ENCODE measurements at regions not wholly inside any gene's neighbourhood (a gene's known extent, or its start where the extent isn't known, plus 50 kb on each side); places are given as distances from the start of the nearest gene placed in this dataset.

DNA sequence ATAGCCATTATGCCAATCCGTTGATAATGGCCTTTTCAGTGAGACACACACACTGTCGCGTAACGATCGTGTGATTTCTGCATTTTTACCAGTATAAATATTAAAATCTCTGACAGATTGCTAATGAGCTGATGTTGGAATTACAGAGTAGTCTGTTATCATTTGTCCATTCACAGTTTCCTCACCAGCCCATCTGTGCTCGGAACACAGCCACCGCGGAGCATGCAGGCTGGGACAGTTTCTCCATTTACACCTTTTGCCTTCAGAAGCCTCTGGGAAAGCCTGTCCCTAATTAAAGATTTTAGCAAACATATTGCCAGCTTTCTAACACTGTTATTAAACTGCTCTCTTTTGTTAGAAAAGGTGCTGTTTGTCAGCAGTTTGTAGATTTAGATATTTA is 82.2 kb upstream of the BARHL2 start:
- no peaks in the 10 kb centered on the region for H3K36me3 ChIP-seq (replicated peaks; ENCODE audit: insufficient read depth, low read depth)
- WGBS (ENCODE audit: low lambda C conversion rate, missing lambda C conversion rate): 87% methylated on average over 8 of the region's 8 CpGs
- H3K4me1 ChIP-seq (ENCODE audit: insufficient read depth): no peaks in the 10 kb centered on the region
- no peak overlapping the region for H3K4me2 ChIP-seq
- H4K20me1 ChIP-seq (ENCODE audit: insufficient read depth, poor library complexity, severe bottlenecking): no peaks in the 10 kb centered on the region
- no peaks in the 10 kb centered on the region for H3K9me2 ChIP-seq (replicated peaks; ENCODE audit: insufficient read depth)
- H3K9me3 ChIP-seq (ENCODE audit: low read depth): no peaks in the 10 kb centered on the region
- DNase-seq (ENCODE audit: low spot score): no peak
- no peak overlapping the region for H3K27ac ChIP-seq
- peaks cover 11% of the 10 kb centered on the region for H3K27me3 ChIP-seq
- H2AFZ ChIP-seq: no peak overlapping the region
- TF ChIP-seq EZH2 (IDR thresholded peaks at IDR 0.05; ENCODE audit: borderline replicate concordance): no peak
- no peak for TF ChIP-seq EZH2phosphoT487 (IDR thresholded peaks at IDR 0.05; ENCODE audit: low read depth, severe bottlenecking, unreplicated experiment)
- TF ChIP-seq, protein P1, sequence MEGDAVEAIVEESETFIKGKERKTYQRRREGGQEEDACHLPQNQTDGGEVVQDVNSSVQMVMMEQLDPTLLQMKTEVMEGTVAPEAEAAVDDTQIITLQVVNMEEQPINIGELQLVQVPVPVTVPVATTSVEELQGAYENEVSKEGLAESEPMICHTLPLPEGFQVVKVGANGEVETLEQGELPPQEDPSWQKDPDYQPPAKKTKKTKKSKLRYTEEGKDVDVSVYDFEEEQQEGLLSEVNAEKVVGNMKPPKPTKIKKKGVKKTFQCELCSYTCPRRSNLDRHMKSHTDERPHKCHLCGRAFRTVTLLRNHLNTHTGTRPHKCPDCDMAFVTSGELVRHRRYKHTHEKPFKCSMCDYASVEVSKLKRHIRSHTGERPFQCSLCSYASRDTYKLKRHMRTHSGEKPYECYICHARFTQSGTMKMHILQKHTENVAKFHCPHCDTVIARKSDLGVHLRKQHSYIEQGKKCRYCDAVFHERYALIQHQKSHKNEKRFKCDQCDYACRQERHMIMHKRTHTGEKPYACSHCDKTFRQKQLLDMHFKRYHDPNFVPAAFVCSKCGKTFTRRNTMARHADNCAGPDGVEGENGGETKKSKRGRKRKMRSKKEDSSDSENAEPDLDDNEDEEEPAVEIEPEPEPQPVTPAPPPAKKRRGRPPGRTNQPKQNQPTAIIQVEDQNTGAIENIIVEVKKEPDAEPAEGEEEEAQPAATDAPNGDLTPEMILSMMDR (IDR thresholded peaks at IDR 0.05; ENCODE audit: poor library complexity): no peak
- H3K79me2 ChIP-seq: no peaks in the 10 kb centered on the region
- no peak overlapping the region for H3K4me3 ChIP-seq

DNA sequence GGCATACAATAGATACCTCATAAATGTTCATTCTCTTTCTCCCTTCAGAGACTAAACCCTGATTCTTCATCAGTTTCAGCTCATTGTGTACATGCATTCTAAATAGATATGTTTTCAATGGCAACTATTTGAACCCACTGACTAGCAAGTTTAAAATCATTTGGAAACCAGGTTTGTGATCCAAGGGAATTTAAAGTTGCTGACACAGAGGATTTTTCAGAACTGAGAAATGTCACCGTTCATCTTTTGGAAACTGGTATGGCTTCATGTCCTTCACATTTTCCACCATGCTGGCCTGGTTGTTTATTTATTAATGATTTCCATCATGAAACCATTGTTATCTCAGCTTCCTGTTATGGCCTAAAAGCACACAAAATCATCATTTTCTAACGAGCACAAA is 81.8 kb upstream of the BARHL2 start:
- Histone ChIP-seq H3K36me3 (replicated peaks; ENCODE audit: insufficient read depth, low read depth) (no peaks in the 10 kb centered on the region), H3K27ac (no peak overlapping the region), H3K4me2 (no peak overlapping the region), H4K20me1 (ENCODE audit: insufficient read depth, poor library complexity, severe bottlenecking) (no peaks in the 10 kb centered on the region), H2AFZ (no peak overlapping the region), H3K27me3 (peaks cover 11% of the 10 kb centered on the region), H3K9me3 (ENCODE audit: low read depth) (no peaks in the 10 kb centered on the region), H3K9me2 (replicated peaks; ENCODE audit: insufficient read depth) (no peaks in the 10 kb centered on the region), H3K4me1 (ENCODE audit: insufficient read depth) (no peaks in the 10 kb centered on the region), H3K4me3 (no peak overlapping the region), H3K79me2 (no peaks in the 10 kb centered on the region)
- 89% methylated on average over 2 of the region's 2 CpGs for WGBS (ENCODE audit: low lambda C conversion rate, missing lambda C conversion rate)
- DNase-seq (ENCODE audit: low spot score): no peak
- no peak for TF ChIP-seq EZH2 (IDR thresholded peaks at IDR 0.05; ENCODE audit: borderline replicate concordance)

DNA sequence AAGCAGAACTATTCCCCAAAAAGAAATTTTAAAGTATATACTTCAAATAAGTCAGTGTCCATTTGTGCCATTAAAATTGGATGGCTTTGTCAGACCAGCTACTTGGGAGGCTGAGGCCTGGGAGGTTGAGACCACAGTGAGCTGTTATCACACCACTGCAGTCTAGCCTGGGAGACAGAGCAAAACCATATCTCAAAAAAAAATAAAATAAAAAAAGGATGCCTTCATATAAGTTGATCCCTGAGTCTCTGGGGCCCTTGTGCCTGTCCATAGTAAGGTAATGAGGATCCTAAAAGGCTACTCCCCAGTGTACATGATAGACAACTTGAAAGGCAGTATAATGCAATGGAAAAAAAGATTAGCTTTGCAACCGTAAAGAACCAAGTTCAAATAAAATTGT is 81.2 kb upstream of the BARHL2 start:
- Histone ChIP-seq H4K20me1 (ENCODE audit: insufficient read depth, poor library complexity, severe bottlenecking) (no peaks in the 10 kb centered on the region), H3K9me2 (replicated peaks; ENCODE audit: insufficient read depth) (no peaks in the 10 kb centered on the region), H3K36me3 (replicated peaks; ENCODE audit: insufficient read depth, low read depth) (no peaks in the 10 kb centered on the region), H3K4me2 (no peak overlapping the region), H3K27ac (no peak overlapping the region), H2AFZ (no peak overlapping the region), H3K4me3 (no peak overlapping the region), H3K4me1 (ENCODE audit: insufficient read depth) (no peaks in the 10 kb centered on the region), H3K79me2 (no peaks in the 10 kb centered on the region), H3K27me3 (peaks cover 14% of the 10 kb centered on the region), H3K9me3 (ENCODE audit: low read depth) (no peaks in the 10 kb centered on the region)
- WGBS (ENCODE audit: low lambda C conversion rate, missing lambda C conversion rate): 91% methylated on average over 1 of the region's 1 CpG
- no peak for TF ChIP-seq EZH2 (IDR thresholded peaks at IDR 0.05; ENCODE audit: borderline replicate concordance)
- TF ChIP-seq, protein P1 (IDR thresholded peaks at IDR 0.05; ENCODE audit: poor library complexity): no peak
- TF ChIP-seq EZH2phosphoT487 (IDR thresholded peaks at IDR 0.05; ENCODE audit: low read depth, severe bottlenecking, unreplicated experiment): no peak
- no peak for DNase-seq (ENCODE audit: low spot score)

DNA sequence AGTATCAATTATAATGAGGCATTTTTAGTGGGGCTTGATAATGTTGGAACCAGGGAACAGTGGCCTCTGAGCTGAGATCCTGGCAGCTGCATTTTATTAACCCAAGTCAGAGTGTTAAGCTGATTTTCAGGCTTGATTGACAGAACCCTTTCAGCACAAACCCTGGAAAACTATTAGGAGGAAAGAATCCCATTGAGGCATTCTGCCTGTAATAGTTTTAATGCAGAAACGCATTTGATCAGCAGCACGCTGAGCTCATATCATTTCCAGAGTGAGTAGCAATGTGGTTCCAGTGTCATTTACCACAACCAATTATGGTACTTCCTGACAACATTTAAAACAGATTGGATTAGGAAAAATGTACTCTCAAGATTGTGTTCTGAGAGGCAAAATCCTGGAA is 78.3 kb upstream of the BARHL2 start:
- no peaks in the 10 kb centered on the region for H4K20me1 ChIP-seq (ENCODE audit: insufficient read depth, poor library complexity, severe bottlenecking)
- H3K4me2 ChIP-seq: no peak overlapping the region
- no peaks in the 10 kb centered on the region for H3K36me3 ChIP-seq (replicated peaks; ENCODE audit: insufficient read depth, low read depth)
- no peak overlapping the region for H3K27ac ChIP-seq
- H3K4me1 ChIP-seq (ENCODE audit: insufficient read depth): no peaks in the 10 kb centered on the region
- no peak overlapping the region for H3K4me3 ChIP-seq
- 57% methylated on average over 2 of the region's 2 CpGs for WGBS (ENCODE audit: low lambda C conversion rate, missing lambda C conversion rate)
- no peaks in the 10 kb centered on the region for H3K9me3 ChIP-seq (ENCODE audit: low read depth)
- TF ChIP-seq EZH2phosphoT487 (IDR thresholded peaks at IDR 0.05; ENCODE audit: low read depth, severe bottlenecking, unreplicated experiment) (no peak), EZH2 (IDR thresholded peaks at IDR 0.05; ENCODE audit: borderline replicate concordance) (no peak)
- TF ChIP-seq, protein P1 (IDR thresholded peaks at IDR 0.05; ENCODE audit: poor library complexity): no peak
- H3K79me2 ChIP-seq: no peaks in the 10 kb centered on the region
- no peak overlapping the region for H2AFZ ChIP-seq
- no peaks in the 10 kb centered on the region for H3K9me2 ChIP-seq (replicated peaks; ENCODE audit: insufficient read depth)
- H3K27me3 ChIP-seq: peaks cover 11% of the 10 kb centered on the region
- no peak for DNase-seq (ENCODE audit: low spot score)
